B cell (primary cell): ENCODE measurements at regions not wholly inside any gene's neighbourhood (a gene's known extent, or its start where the extent isn't known, plus 50 kb on each side); places are given as distances from the start of the nearest gene placed in this dataset.

Experiments used
- ATAC-seq: fragments of 200-7000 bp; cut with Tn5 transposase; one replicate; pipeline ENCODE4 v1.10.0; 2021; ENCODE audit warnings: low read depth, mild to moderate bottlenecking, moderate number of reproducible peaks, moderate library complexity
- CTCF ChIA-PET: fragments of 350-600 bp; sonication (Branson Sonifier 250); formaldehyde crosslinking; loops from one replicate; lab custom pipeline; 2021; ENCODE audit warnings: antibody characterized with exemption, inconsistent platforms; lab: Charles Lee
- POLR2A ChIA-PET: fragments of 350-600 bp; sonication (Branson Sonifier 250); formaldehyde crosslinking; loops from one replicate; lab custom pipeline; 2021; ENCODE audit warnings: antibody characterized with exemption; lab: Charles Lee
- DNase-seq: peaks from one replicate; pipeline ENCODE4 v3.0.0; 2013
- H2AFZ ChIP-seq: 2 replicates; pipeline ENCODE4 v1.6.1; 2012; ENCODE audit warnings: mild to moderate bottlenecking, low read depth, low read length; ENCODE audit not compliant: insufficient read depth, poor library complexity, severe bottlenecking
- H3K27ac ChIP-seq, 2 donors: 1 replicate in 1 of 2; 2 replicates in 1 of 2; pipeline ENCODE4 v1.5.1; 2012 to 2013; ENCODE audit warnings: low read length in 2 of 2, mild to moderate bottlenecking in 2 of 2, moderate library complexity in 1 of 2
- H3K27me3 ChIP-seq, 4 experiments: fragments of 200-600 bp in 1 of 4; sonication (generic) in 1 of 4; replicated peaks in 1 of 4; 1 replicate in 2 of 4; 2 replicates in 2 of 4; pipeline versions ENCODE4 v1.6.1 to v1.7.0; 2013 to 2016; ENCODE audit warnings: low read length in 3 of 4, mild to moderate bottlenecking in 2 of 4, mixed read lengths in 1 of 4, moderate library complexity in 1 of 4; ENCODE audit not compliant: insufficient read depth in 4 of 4, control insufficient read depth in 3 of 4; ENCODE audit errors: control extremely low read depth in 1 of 4
- H3K36me3 ChIP-seq, 2 experiments: replicated peaks in 1 of 2; 1 replicate in 1 of 2; 2 replicates in 1 of 2; pipeline versions ENCODE4 v1.6.1 to v1.7.1; 2013; ENCODE audit warnings: low read length in 1 of 2; ENCODE audit not compliant: insufficient read depth in 2 of 2, control insufficient read depth in 1 of 2; ENCODE audit errors: control extremely low read depth in 1 of 2, extremely low read depth in 1 of 2
- H3K4me1 ChIP-seq, 2 donors: fragments of 200-600 bp in 1 of 2; sonication (generic) in 1 of 2; 1 replicate in 1 of 2; 2 replicates in 1 of 2; pipeline versions ENCODE4 v1.5.1 to v1.6.1; 2013 to 2017; ENCODE audit warnings: low read length in 2 of 2; ENCODE audit not compliant: control insufficient read depth in 2 of 2, insufficient read depth in 2 of 2
- H3K4me2 ChIP-seq: replicated peaks from 2 replicates; pipeline ENCODE3; 2012; ENCODE audit warnings: mild to moderate bottlenecking, low read depth, low read length; ENCODE audit not compliant: poor library complexity, severe bottlenecking
- H3K4me3 ChIP-seq, 5 experiments: fragments of 200-600 bp in 1 of 5; sonication (generic) in 1 of 5; 1 replicate in 3 of 5; 2 replicates in 2 of 5; pipeline versions ENCODE4 v1.5.1 to v1.7.0; 2011 to 2016; ENCODE audit warnings: low read length in 4 of 5, mild to moderate bottlenecking in 4 of 5, low read depth in 2 of 5, control low read depth in 1 of 5, moderate library complexity in 1 of 5; ENCODE audit not compliant: insufficient read depth in 1 of 5; ENCODE audit errors: control extremely low read depth in 1 of 5, extremely low read depth in 1 of 5
- H3K79me2 ChIP-seq: fragments of 200-600 bp; sonication (generic); one replicate; pipeline ENCODE4 v1.6.0; 2016; ENCODE audit warnings: low read length; ENCODE audit not compliant: control insufficient read depth, insufficient read depth
- H3K9ac ChIP-seq: fragments of 200-600 bp; sonication (generic); 2 replicates; pipeline ENCODE4 v1.6.1; 2017; ENCODE audit warnings: mild to moderate bottlenecking, low read length, moderate library complexity
- H3K9me3 ChIP-seq, 3 donors: one replicate each; pipeline versions ENCODE4 v1.6.1 to v1.7.1; 2013; ENCODE audit warnings: low read length in 2 of 3; ENCODE audit not compliant: control insufficient read depth in 2 of 3, insufficient read depth in 1 of 3; ENCODE audit errors: control extremely low read depth in 1 of 3
- H4K20me1 ChIP-seq: 2 replicates; pipeline ENCODE4 v1.6.0; 2012; ENCODE audit warnings: mild to moderate bottlenecking, low read length; ENCODE audit not compliant: insufficient read depth, control insufficient read depth, poor library complexity, severe bottlenecking
- H3K27ac Mint-ChIP-seq: one replicate; pipeline ENCODE4 v1.8.0; 2021; ENCODE audit warnings: mixed read lengths
- H3K27me3 Mint-ChIP-seq: one replicate; pipeline ENCODE4 v1.8.0; 2021; ENCODE audit warnings: mixed read lengths
- H3K4me1 Mint-ChIP-seq: one replicate; pipeline ENCODE4 v1.8.0; 2021; ENCODE audit warnings: mixed read lengths
- H3K4me3 Mint-ChIP-seq: one replicate; pipeline ENCODE4 v1.8.0; 2021; ENCODE audit warnings: mixed read lengths
- H3K9me3 Mint-ChIP-seq: one replicate; pipeline ENCODE4 v1.8.0; 2022; ENCODE audit warnings: mixed read lengths; ENCODE audit not compliant: insufficient read depth
- CTCF ChIP-seq: fragments of 200-600 bp; IDR thresholded peaks from one replicate; pipeline ENCODE4 v1.8.0; 2022; ENCODE audit warnings: antibody characterized with exemption, mild to moderate bottlenecking
- EZH2 ChIP-seq: IDR thresholded peaks from 2 replicates; pipeline ENCODE4 v1.6.1; 2012; ENCODE audit warnings: borderline replicate concordance, low read depth, mild to moderate bottlenecking, moderate library complexity, low read length; ENCODE audit not compliant: insufficient read depth, poor library complexity, severe bottlenecking
- WGBS: methylation state at CpG from one replicate; pipeline ENCODE4 v1.1.5; 2013; ENCODE audit warnings: missing lambda C conversion rate; ENCODE audit not compliant: insufficient coverage; 5-methylcytosine and 5-hydroxymethylcytosine counted together
- intact Hi-C: fragments of 100-400 bp; cut with micrococcal nuclease; formaldehyde crosslinking; loops from one replicate; pipeline ENCODE4 v1.10.0; 2022

- CTCF ChIA-PET = interaction anchor here (0.6 kb wide), 1 partner anchor 10 kb away, joined by 3 read pairs; no protein-coding TSS in a partner anchor
- POLR2A ChIA-PET = no interaction called here
These were observed 71.1 kb upstream of the MDM1 start for GRCh38 chr12:68403296-68403695.

GRCh38 chr12:68403711-68404110 is 71.5 kb upstream of the MDM1 start:
- Histone ChIP-seq H3K27ac (no peak overlapping the region), H3K27me3 (peaks cover 0 to 2% (median 0%) of the 10 kb centered on the region in 4 experiments), H3K9ac (no peak overlapping the region), H3K4me1 (no peaks in the 10 kb centered on the region), H3K4me2 (no peak overlapping the region), H3K9me3 (no peaks in the 10 kb centered on the region), H3K36me3 (no peaks in the 10 kb centered on the region), H3K4me3 (no peak overlapping the region), H4K20me1 (no peaks in the 10 kb centered on the region), H3K79me2 (no peaks in the 10 kb centered on the region), H2AFZ (no peak overlapping the region)
- ATAC-seq (no peak), DNase-seq (no peak)
- H3K27me3 Mint-ChIP-seq = peaks cover 6% of the 10 kb centered on the region
- ChIA-PET POLR2A (no interaction called here), CTCF (interaction anchor here (0.6 kb wide), 1 partner anchor 11 kb away, joined by 3 read pairs; no protein-coding TSS in a partner anchor)
- no peak overlapping the region for H3K4me3 Mint-ChIP-seq
- TF ChIP-seq CTCF (no peak), EZH2 (no peak)
- no peaks in the 10 kb centered on the region for H3K9me3 Mint-ChIP-seq
- intact Hi-C loops = no loop called here
- H3K27ac Mint-ChIP-seq = no peak overlapping the region
- H3K4me1 Mint-ChIP-seq = no peaks in the 10 kb centered on the region

More at GRCh38 chr12:68403296-68403695, 71.1 kb upstream of the MDM1 start:
- H3K4me1 ChIP-seq = no peaks in the 10 kb centered on the region
- H3K27ac Mint-ChIP-seq = no peak overlapping the region
- no peak overlapping the region for H3K4me3 ChIP-seq
- DNase-seq (no peak), ATAC-seq (no peak)
- no peaks in the 10 kb centered on the region for H3K9me3 ChIP-seq
- H3K27ac ChIP-seq = no peak overlapping the region
- H3K4me3 Mint-ChIP-seq = no peak overlapping the region
- H3K9me3 Mint-ChIP-seq = no peaks in the 10 kb centered on the region
- H3K27me3 Mint-ChIP-seq = peaks cover 6% of the 10 kb centered on the region
- TF ChIP-seq EZH2 (no peak), CTCF (no peak)
- no peaks in the 10 kb centered on the region for H3K36me3 ChIP-seq
- H3K79me2 ChIP-seq = no peaks in the 10 kb centered on the region
- H3K4me1 Mint-ChIP-seq = no peaks in the 10 kb centered on the region
- WGBS = no CpG with 5 or more reads among the region's 1 CpG
- H3K27me3 ChIP-seq = peaks cover 0 to 2% (median 0%) of the 10 kb centered on the region in 4 experiments
- H3K9ac ChIP-seq = no peak overlapping the region
- H2AFZ ChIP-seq = no peak overlapping the region
- H3K4me2 ChIP-seq = no peak overlapping the region
- no peaks in the 10 kb centered on the region for H4K20me1 ChIP-seq
- intact Hi-C loops = no loop called here
